ENCODE measurements at regions not wholly inside any gene's neighbourhood (a gene's known extent, or its start where the extent isn't known, plus 50 kb on each side); places are given as distances from the start of the nearest gene placed in this dataset.

DNA sequence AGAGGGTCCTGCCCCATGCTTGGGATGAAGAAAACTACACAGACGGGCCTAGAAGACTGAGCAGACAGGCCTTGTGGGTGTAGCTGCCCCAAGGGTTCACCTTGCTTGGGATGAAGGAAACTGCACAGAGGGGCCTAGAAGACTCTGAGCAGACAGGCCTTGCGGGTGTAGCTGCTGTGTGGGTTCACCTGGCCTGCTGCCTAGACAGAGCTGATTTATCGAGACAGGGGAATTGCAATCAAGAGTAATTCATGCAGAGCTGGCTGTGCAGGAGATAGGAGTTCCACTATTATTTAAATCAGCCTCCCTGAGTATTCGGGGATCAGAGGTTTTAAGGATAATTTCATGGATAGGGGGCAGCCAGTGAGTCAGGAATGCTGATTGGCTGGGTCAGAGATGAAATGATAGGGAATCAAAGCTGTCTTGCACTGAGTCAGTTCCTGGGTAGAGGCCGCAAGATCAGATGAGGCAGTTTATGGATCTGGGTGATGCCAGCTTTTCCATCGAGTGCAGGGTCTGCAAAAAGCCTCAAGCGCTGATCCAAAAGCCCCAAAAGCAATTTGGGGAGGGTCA lies 341.4 kb downstream of the GALR1 start:
- Histone ChIP-seq H3K79me2 (replicated peaks; ENCODE audit: insufficient read depth, low read length) (no peaks in the 10 kb centered on the region), H3F3A (ENCODE audit: insufficient read depth, low read length, poor library complexity, severe bottlenecking) (no peaks in the 10 kb centered on the region), H3K4me2 (ENCODE audit: low read length) (no peak overlapping the region), H3K9me2 (ENCODE audit: insufficient read depth, low read length) (no peaks in the 10 kb centered on the region), H4K20me1 (ENCODE audit: insufficient read depth) (no peaks in the 10 kb centered on the region), H3K27ac (ENCODE audit: low read length) (no peak overlapping the region), H2AFZ (ENCODE audit: low read depth, low read length) (no peak overlapping the region), H3K27me3 (ENCODE audit: insufficient read depth, low read depth, low read length) (no peaks in the 10 kb centered on the region), H3K9ac (ENCODE audit: low read length) (no peak overlapping the region), H3K4me3 (ENCODE audit: low read length) (no peak overlapping the region), H3K9me3 (ENCODE audit: low read length) (no peaks in the 10 kb centered on the region), H3K36me3 (ENCODE audit: insufficient read depth, low read length) (no peaks in the 10 kb centered on the region)
- TF ChIP-seq RAD21 (conservative IDR thresholded peaks at IDR 0.05) (no peak), REST (IDR thresholded peaks at IDR 0.05; ENCODE audit: borderline replicate concordance) (no peak)

DNA sequence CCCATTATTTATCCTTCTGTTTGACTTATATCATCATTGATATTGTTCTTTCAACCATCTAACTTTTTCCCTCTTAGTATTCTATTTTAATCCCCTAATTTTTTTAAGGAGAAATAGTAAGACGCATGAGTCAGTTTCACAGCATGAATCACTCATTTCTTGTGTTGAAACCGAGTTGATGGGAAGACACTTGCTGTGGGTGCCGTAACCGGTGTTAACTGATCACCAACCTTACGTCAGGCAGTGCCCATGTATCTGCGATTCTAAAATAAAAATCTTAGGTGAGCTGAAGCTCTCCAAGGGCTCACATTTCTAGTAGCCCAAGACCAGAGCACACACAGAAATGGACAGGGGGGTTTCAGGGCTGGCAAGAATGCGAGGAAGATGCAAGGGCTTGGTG lies 348.1 kb downstream of the GALR1 start:
- no peak overlapping the region for H3K4me3 ChIP-seq (ENCODE audit: low read length)
- TF ChIP-seq EZH2 (IDR thresholded peaks at IDR 0.05; ENCODE audit: borderline replicate concordance, insufficient read depth, low read length, poor library complexity, severe bottlenecking) (no peak), MXI1 (conservative IDR thresholded peaks at IDR 0.05; ENCODE audit: poor library complexity, severe bottlenecking) (no peak)
- no peaks in the 10 kb centered on the region for H3F3A ChIP-seq (ENCODE audit: insufficient read depth, low read length, poor library complexity, severe bottlenecking)
- no peak overlapping the region for H3K27ac ChIP-seq (ENCODE audit: low read length)
- H4K20me1 ChIP-seq (ENCODE audit: insufficient read depth) = no peaks in the 10 kb centered on the region
- no peaks in the 10 kb centered on the region for H3K27me3 ChIP-seq (ENCODE audit: insufficient read depth, low read depth, low read length)
- no peak overlapping the region for H3K4me2 ChIP-seq (ENCODE audit: low read length)
- no peaks in the 10 kb centered on the region for H3K79me2 ChIP-seq (replicated peaks; ENCODE audit: insufficient read depth, low read length)
- H3K9me2 ChIP-seq (ENCODE audit: insufficient read depth, low read length) = no peaks in the 10 kb centered on the region
- H3K36me3 ChIP-seq (ENCODE audit: insufficient read depth, low read length) = no peaks in the 10 kb centered on the region
- no peak overlapping the region for H3K9ac ChIP-seq (ENCODE audit: low read length)
- no peak overlapping the region for H2AFZ ChIP-seq (ENCODE audit: low read depth, low read length)
- no peaks in the 10 kb centered on the region for H3K9me3 ChIP-seq (ENCODE audit: low read length)

DNA sequence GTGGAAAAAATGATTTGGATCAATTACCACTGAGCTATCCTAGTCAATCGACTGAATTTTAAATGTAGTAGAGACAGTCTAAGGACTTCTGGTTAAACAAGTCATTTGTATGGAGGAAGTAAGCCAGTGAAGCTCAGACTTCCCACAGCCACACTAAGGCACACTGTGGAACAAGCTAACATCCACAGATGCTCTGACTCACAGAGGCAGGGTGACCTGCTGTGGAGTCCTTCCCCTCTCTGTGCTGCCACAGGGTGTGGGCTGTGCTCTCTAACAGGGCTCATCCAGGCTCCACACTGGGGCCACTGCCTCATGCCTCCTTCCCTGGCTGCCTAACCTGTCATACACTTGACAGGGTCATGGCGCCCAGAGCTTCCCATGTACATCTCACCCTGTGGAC lies 351.0 kb downstream of the GALR1 start:
- no peak overlapping the region for H3K27ac ChIP-seq (ENCODE audit: low read length)
- no peak overlapping the region for H3K4me3 ChIP-seq (ENCODE audit: low read length)
- no peaks in the 10 kb centered on the region for H3K36me3 ChIP-seq (ENCODE audit: insufficient read depth, low read length)
- no peak overlapping the region for H3K9ac ChIP-seq (ENCODE audit: low read length)
- TF ChIP-seq EP300 (conservative IDR thresholded peaks at IDR 0.05; ENCODE audit: poor library complexity, severe bottlenecking) (no peak), REST (IDR thresholded peaks at IDR 0.05; ENCODE audit: borderline replicate concordance) (no peak), CTCF (IDR thresholded peaks at IDR 0.05; ENCODE audit: poor library complexity, severe bottlenecking) (no peak), EZH2 (IDR thresholded peaks at IDR 0.05; ENCODE audit: borderline replicate concordance, insufficient read depth, low read length, poor library complexity, severe bottlenecking) (no peak), TAF1 (IDR thresholded peaks at IDR 0.05; ENCODE audit: low read depth) (no peak), MXI1 (conservative IDR thresholded peaks at IDR 0.05; ENCODE audit: poor library complexity, severe bottlenecking) (no peak), RAD21 (conservative IDR thresholded peaks at IDR 0.05) (no peak), SMC3 (conservative IDR thresholded peaks at IDR 0.05; ENCODE audit: poor library complexity) (no peak), POLR2AphosphoS5 (IDR thresholded peaks at IDR 0.05) (no peak)
- no peaks in the 10 kb centered on the region for H3K9me3 ChIP-seq (ENCODE audit: low read length)
- H3K4me2 ChIP-seq (ENCODE audit: low read length) = no peak overlapping the region
- no peaks in the 10 kb centered on the region for H3K9me2 ChIP-seq (ENCODE audit: insufficient read depth, low read length)
- no peak overlapping the region for H2AFZ ChIP-seq (ENCODE audit: low read depth, low read length)
- H3F3A ChIP-seq (ENCODE audit: insufficient read depth, low read length, poor library complexity, severe bottlenecking) = no peaks in the 10 kb centered on the region
- H3K79me2 ChIP-seq (replicated peaks; ENCODE audit: insufficient read depth, low read length) = no peaks in the 10 kb centered on the region
- no peaks in the 10 kb centered on the region for H3K27me3 ChIP-seq (ENCODE audit: insufficient read depth, low read depth, low read length)
- H4K20me1 ChIP-seq (ENCODE audit: insufficient read depth) = no peaks in the 10 kb centered on the region
